ENCODE measurements at regions not wholly inside any gene's neighbourhood (a gene's known extent, or its start where the extent isn't known, plus 50 kb on each side); places are given as distances from the start of the nearest gene placed in this dataset.

DNA sequence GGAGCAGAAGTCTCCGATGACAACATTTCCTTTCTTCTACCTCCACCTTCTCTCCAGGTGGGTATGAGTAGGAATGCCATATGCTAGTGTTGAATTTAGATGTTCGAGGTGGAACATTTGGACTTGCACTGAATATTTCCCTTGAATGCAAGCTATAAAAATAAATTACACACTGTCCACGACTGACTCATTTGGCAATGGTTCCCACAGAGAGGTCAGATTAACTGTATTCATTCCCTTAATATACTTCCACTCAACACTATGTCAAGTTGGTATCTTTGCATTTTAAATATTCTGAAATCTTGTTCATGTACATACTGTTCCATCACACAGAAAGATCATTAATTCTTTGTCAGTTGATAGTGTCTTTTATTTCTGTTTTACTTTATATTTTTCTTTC is 222.6 kb upstream of the PIK3R1 start:
- Histone ChIP-seq H3K36me3 (no peaks in the 10 kb centered on the region), H3K4me3 (no peak overlapping the region), H3K27me3 (no peaks in the 10 kb centered on the region), H3K4me1 (peaks cover 0 to 12% (median 5%) of the 10 kb centered on the region in 4 donors), H3K9me3 (no peaks in the 10 kb centered on the region), H3K27ac (no peak overlapping the region)
- intact Hi-C loops (cut with DNase I; ENCODE audit: low total_unique reads) = no loop called here
- TF ChIP-seq, protein P1, sequence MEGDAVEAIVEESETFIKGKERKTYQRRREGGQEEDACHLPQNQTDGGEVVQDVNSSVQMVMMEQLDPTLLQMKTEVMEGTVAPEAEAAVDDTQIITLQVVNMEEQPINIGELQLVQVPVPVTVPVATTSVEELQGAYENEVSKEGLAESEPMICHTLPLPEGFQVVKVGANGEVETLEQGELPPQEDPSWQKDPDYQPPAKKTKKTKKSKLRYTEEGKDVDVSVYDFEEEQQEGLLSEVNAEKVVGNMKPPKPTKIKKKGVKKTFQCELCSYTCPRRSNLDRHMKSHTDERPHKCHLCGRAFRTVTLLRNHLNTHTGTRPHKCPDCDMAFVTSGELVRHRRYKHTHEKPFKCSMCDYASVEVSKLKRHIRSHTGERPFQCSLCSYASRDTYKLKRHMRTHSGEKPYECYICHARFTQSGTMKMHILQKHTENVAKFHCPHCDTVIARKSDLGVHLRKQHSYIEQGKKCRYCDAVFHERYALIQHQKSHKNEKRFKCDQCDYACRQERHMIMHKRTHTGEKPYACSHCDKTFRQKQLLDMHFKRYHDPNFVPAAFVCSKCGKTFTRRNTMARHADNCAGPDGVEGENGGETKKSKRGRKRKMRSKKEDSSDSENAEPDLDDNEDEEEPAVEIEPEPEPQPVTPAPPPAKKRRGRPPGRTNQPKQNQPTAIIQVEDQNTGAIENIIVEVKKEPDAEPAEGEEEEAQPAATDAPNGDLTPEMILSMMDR (IDR thresholded peaks at IDR 0.05) = no peak
- DNase-seq = no peak

DNA sequence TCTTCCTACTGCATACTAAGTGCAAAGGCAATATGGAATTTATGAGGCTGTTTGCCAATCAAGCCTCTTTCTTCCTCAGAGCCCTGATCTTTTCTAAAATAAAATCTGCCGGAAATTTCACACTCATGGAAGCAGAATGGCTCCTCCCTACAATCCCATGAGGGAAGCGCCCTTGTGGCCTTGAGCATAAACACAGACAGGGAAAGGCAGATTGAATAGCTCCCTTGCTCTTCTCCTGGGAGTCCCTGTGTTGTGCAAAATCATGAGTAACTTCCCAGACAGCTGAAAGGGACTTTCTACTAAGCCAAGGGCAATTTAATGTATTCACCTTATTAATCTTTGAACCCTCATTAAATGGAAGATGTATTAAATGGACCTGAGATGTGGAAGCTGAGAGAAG is 226.1 kb upstream of the PIK3R1 start:
- TF ChIP-seq, protein P1 (IDR thresholded peaks at IDR 0.05) = no peak
- Histone ChIP-seq H3K27me3 (no peaks in the 10 kb centered on the region), H3K36me3 (no peaks in the 10 kb centered on the region), H3K9me3 (no peaks in the 10 kb centered on the region), H3K4me1 (peaks cover 0 to 12% (median 4%) of the 10 kb centered on the region in 4 donors), H3K27ac (no peak overlapping the region), H3K4me3 (no peak overlapping the region)
- DNase-seq = no peak
- intact Hi-C loops (cut with DNase I; ENCODE audit: low total_unique reads) = no loop called here

DNA sequence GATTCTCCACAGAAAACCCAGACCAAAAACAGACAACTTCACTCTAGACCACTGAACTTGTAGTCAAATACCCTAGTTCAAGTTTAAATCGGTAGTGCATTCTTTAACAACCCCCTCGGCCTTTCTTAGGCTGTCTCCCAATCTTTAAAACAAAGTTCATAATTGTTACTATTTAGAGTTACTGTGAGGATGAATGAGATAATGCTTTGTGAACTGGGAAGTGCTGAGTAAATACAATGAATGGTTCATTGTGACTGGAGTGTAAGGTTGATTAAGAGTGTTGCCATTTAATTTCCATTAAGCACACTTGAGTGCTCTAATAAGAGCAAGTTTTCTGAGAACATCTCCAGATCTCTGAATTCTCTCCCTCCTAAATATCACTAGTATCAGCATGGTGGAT is 228.8 kb upstream of the PIK3R1 start:
- intact Hi-C loops (cut with DNase I; ENCODE audit: low total_unique reads) = no loop called here

DNA sequence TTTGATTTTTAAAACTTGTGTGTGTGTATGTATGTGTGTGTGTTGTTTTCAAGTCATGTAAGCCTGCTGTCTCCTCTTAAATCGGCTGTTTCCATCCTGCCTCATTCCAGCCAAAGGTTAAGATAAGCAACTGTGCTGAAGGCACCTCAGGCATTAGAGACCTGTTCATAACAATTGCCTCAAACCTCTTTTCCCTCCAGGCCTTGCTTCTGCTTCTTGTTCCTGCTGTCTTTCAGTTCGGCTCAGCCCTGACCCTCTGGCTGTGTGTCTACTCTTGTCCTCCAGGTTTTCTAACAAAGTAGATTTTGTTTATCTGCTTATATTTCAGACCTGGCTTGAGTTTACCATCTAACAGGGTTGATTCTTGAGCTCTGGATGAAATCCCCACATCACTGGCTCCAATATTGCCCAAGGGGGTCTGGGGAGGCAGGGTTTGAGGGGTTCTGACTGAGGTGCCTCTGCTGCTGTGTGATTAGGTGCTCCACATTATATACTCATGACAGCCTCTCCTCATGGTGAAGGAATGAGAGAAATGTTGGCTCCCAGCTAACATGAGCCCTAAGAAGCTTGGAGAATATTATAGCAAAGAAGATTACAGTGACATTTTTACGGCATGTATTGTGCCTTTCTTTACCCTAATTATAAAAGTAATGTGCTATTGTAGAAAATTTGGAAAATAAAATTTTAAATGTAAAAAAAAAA is 229.7 kb upstream of the PIK3R1 start:
- H3K36me3 ChIP-seq = no peaks in the 10 kb centered on the region
- intact Hi-C loops (cut with DNase I; ENCODE audit: low total_unique reads) = no loop called here
- no peaks in the 10 kb centered on the region for H3K9me3 ChIP-seq
- no peak overlapping the region for H3K27ac ChIP-seq
- peaks cover 0 to 11% (median 1%) of the 10 kb centered on the region in 4 donors for H3K4me1 ChIP-seq
- no peak overlapping the region for H3K4me3 ChIP-seq
- H3K27me3 ChIP-seq = no peaks in the 10 kb centered on the region
- TF ChIP-seq, protein P1 (IDR thresholded peaks at IDR 0.05) = no peak
- no peak for DNase-seq

More for the DNA sequence above, 228.8 kb upstream of the PIK3R1 start:
- DNase-seq = no peak
- no peak overlapping the region for H3K27ac ChIP-seq
- peaks cover 0 to 11% (median 1%) of the 10 kb centered on the region in 4 donors for H3K4me1 ChIP-seq
- no peaks in the 10 kb centered on the region for H3K27me3 ChIP-seq
- no peaks in the 10 kb centered on the region for H3K36me3 ChIP-seq
- no peaks in the 10 kb centered on the region for H3K9me3 ChIP-seq
- H3K4me3 ChIP-seq = no peak overlapping the region
- TF ChIP-seq, protein P1 (IDR thresholded peaks at IDR 0.05) = no peak

DNA sequence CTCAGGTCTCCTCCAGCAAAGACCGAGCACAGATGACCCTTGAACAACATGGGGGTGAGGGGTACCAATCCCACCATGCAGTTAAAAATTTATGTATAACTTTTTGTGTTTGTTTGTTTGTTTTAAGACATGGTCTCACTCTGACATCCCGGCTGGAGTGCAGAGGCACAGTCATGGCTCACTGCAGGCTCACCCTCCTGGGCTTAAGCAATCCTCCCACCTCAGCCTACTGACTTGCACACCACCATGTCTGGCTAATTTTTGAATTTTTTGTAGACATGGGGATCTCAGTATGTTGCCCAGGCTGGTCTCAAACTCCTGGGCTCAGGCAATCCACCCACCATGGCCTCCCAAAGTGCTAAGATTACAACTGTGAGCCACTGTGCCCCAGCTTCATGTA is 231.0 kb upstream of the PIK3R1 start:
- TF ChIP-seq, protein P1 (IDR thresholded peaks at IDR 0.05) = no peak
- Histone ChIP-seq H3K4me1 (peaks cover 0 to 11% (median 1%) of the 10 kb centered on the region in 4 donors), H3K4me3 (no peak overlapping the region), H3K27ac (no peak overlapping the region), H3K9me3 (no peaks in the 10 kb centered on the region), H3K36me3 (no peaks in the 10 kb centered on the region), H3K27me3 (no peaks in the 10 kb centered on the region)
- intact Hi-C loops (cut with DNase I; ENCODE audit: low total_unique reads) = no loop called here
- no peak for DNase-seq

Data from tibial artery (tissue), 4 donors.